Lung (tissue), 11 donors: ENCODE measurements at regions not wholly inside any gene's neighbourhood (a gene's known extent, or its start where the extent isn't known, plus 50 kb on each side); places are given as distances from the start of the nearest gene placed in this dataset.
A peak's percentile ranks its signal among the peaks of the same experiment; 100 is the strongest.

Experiments used
- ATAC-seq: fragments of 200-7000 bp; cut with Tn5 transposase; one replicate; pipeline ENCODE4 v1.9.1; 2020; ENCODE audit warnings: moderate number of reproducible peaks; ENCODE audit not compliant: insufficient read depth, low FRiP score
- DNase-seq, 3 donors: peaks; one replicate each; pipeline ENCODE4 v3.0.0-alpha.2; 2013 to 2017
- H3K27ac ChIP-seq, 2 donors: one replicate each; pipeline ENCODE4 v1.5.1; 2013; ENCODE audit warnings: mild to moderate bottlenecking in 2 of 2, moderate library complexity in 2 of 2, control low read depth in 1 of 2, inconsistent platforms in 1 of 2, low read depth in 1 of 2, low read length in 1 of 2
- H3K27me3 ChIP-seq, 3 donors: one replicate each; pipeline ENCODE4 v1.5.1; 2013; ENCODE audit warnings: low read length in 2 of 3; ENCODE audit not compliant: control insufficient read depth in 3 of 3, insufficient read depth in 3 of 3
- H3K36me3 ChIP-seq, 4 donors: one replicate each; pipeline ENCODE4 v1.5.1; 2013; ENCODE audit warnings: low read length in 4 of 4, mild to moderate bottlenecking in 1 of 4, moderate library complexity in 1 of 4; ENCODE audit not compliant: control insufficient read depth in 4 of 4, insufficient read depth in 4 of 4
- H3K4me1 ChIP-seq, 5 donors: one replicate each; pipeline ENCODE4 v1.5.1; 2013; ENCODE audit warnings: low read length in 5 of 5, mild to moderate bottlenecking in 2 of 5, moderate library complexity in 1 of 5; ENCODE audit not compliant: control insufficient read depth in 5 of 5, insufficient read depth in 5 of 5
- H3K4me3 ChIP-seq: one replicate; pipeline ENCODE4 v1.5.1; 2013; ENCODE audit warnings: mild to moderate bottlenecking, control low read depth, moderate library complexity
- H3K9ac ChIP-seq, 2 donors: one replicate each; pipeline ENCODE4 v1.5.1; 2013; ENCODE audit warnings: low read length in 2 of 2, control low read depth in 1 of 2; ENCODE audit not compliant: insufficient read depth in 1 of 2
- H3K9me3 ChIP-seq, 4 donors: one replicate each; pipeline ENCODE4 v1.5.1; 2013; ENCODE audit warnings: low read length in 3 of 4, mild to moderate bottlenecking in 1 of 4, moderate library complexity in 1 of 4; ENCODE audit not compliant: control insufficient read depth in 4 of 4, insufficient read depth in 3 of 4
- WGBS, 2 donors: extraction: QIAGEN DNeasy Blood & Tissue Kit; methylation state at CpG; one replicate each; pipeline ENCODE4 v1.1.7; 2013; 5-methylcytosine and 5-hydroxymethylcytosine counted together
- TF ChIP-seq, protein P1 (sequence below): IDR thresholded peaks from 2 replicates; pipeline ENCODE4 v1.5.1; 2012; ENCODE audit warnings: mild to moderate bottlenecking; ENCODE audit errors: control extremely low read depth, extremely low read depth
- donor health status: control.
- donor health status: control.
- donor health status: Bipolar disorder and iron deficiency.
- donor health status: healthy.
- donor health status: DM: yes; HTN: yes; CAD: no.

DNA sequence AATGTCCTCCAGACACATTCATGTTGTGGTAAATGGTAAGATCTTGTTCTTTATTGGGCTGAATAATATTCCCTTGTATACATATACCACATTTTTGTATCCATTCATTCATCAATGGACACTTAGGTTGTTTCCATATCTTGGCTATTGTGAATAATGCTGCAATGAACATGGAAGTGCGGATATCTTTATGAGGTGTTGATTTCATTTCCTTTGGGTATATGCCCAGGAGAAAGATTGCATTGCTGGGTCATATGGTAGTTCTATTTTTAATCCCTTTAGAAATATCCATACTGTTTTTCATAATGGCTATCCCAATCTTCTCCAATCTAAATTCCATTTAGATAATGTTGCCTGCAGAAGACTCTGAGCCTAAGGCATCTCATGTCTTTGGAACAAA, 78.0 kb upstream of the TNC start:
- peaks cover 0 to 12% (median 5%) of the 10 kb centered on the region in 4 donors for H3K9me3 ChIP-seq
- peak in 2 of 3 donors; percentile 90 for DNase-seq
- 76 to 95% methylated on average over 1 of the region's 1 CpG for WGBS, 2 donors
- no peak for ATAC-seq
- H3K9ac ChIP-seq, result no peak overlapping the region
- TF ChIP-seq, protein P1, sequence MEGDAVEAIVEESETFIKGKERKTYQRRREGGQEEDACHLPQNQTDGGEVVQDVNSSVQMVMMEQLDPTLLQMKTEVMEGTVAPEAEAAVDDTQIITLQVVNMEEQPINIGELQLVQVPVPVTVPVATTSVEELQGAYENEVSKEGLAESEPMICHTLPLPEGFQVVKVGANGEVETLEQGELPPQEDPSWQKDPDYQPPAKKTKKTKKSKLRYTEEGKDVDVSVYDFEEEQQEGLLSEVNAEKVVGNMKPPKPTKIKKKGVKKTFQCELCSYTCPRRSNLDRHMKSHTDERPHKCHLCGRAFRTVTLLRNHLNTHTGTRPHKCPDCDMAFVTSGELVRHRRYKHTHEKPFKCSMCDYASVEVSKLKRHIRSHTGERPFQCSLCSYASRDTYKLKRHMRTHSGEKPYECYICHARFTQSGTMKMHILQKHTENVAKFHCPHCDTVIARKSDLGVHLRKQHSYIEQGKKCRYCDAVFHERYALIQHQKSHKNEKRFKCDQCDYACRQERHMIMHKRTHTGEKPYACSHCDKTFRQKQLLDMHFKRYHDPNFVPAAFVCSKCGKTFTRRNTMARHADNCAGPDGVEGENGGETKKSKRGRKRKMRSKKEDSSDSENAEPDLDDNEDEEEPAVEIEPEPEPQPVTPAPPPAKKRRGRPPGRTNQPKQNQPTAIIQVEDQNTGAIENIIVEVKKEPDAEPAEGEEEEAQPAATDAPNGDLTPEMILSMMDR, result no peak
- no peak overlapping the region for H3K4me3 ChIP-seq
- H3K27me3 ChIP-seq, result no peaks in the 10 kb centered on the region
- no peak overlapping the region for H3K27ac ChIP-seq
- H3K36me3 ChIP-seq, result no peaks in the 10 kb centered on the region
- peaks cover 0 to 35% (median 5%) of the 10 kb centered on the region in 5 donors for H3K4me1 ChIP-seq

DNA sequence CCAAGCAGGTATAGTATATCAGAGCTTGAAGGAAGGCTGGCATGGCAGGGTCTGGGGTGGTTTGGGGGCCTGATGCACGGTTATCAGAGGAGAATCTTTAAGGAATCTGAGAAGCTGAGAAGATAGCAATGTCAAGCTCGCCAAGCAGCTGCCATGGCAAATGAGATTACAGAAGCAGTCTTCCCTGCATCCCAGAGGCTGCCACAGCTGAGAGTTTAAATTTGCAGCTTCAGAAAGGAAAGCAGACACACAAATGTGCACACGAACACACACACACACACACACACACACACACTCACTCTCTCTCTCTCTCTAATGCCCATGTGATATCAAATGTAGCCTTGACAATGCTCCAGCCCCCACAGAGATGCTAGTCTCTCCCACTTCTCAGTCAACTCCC, 79.0 kb upstream of the TNC start:
- H3K27me3 ChIP-seq, result no peaks in the 10 kb centered on the region
- 83 to 84% methylated on average over 3 of the region's 3 CpGs for WGBS, 2 donors
- peaks cover 0 to 36% (median 5%) of the 10 kb centered on the region in 5 donors for H3K4me1 ChIP-seq
- H3K9me3 ChIP-seq, result peaks cover 0 to 10% (median 2%) of the 10 kb centered on the region in 4 donors
- DNase-seq, result no peak
- no peak overlapping the region for H3K4me3 ChIP-seq
- H3K36me3 ChIP-seq, result no peaks in the 10 kb centered on the region
- H3K9ac ChIP-seq, result no peak overlapping the region
- no peak overlapping the region for H3K27ac ChIP-seq
- TF ChIP-seq, protein P1, result no peak
- no peak for ATAC-seq

DNA sequence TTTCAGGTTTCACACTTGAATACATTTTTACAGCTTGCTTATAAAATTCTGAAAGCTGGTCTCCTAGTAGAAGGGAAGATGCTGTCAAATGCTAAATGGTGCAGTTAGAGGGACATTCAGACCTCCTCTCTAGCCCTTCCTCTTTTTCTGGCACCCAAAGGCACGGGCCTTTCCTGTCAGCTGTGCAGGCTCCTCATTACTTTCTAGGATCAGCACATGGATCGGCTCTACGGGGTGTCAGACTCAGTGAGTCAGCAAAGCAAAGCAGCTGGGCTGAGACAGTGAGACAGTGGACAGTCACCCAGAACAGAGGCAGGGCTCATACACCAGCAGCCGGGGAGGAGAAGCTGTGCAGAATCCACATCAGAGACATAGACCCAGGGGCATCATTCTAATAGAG, 80.0 kb upstream of the TNC start:
- TF ChIP-seq, protein P1, result no peak
- DNase-seq (peak in 2 of 3 donors; percentile 47 to 65), ATAC-seq (peak; percentile 64)
- Histone ChIP-seq H3K27me3 (no peaks in the 10 kb centered on the region), H3K9me3 (peaks cover 0 to 10% (median 0%) of the 10 kb centered on the region in 4 donors), H3K27ac (no peak overlapping the region), H3K36me3 (no peaks in the 10 kb centered on the region), H3K9ac (no peak overlapping the region), H3K4me1 (peaks cover 0 to 33% (median 2%) of the 10 kb centered on the region in 5 donors), H3K4me3 (no peak overlapping the region)
- WGBS, 2 donors, result 44 to 47% methylated on average over 4 of the region's 4 CpGs
